Right kidney (tissue), 1 donor: ENCODE measurements at regions not wholly inside any gene's neighbourhood (a gene's known extent, or its start where the extent isn't known, plus 50 kb on each side); places are given as distances from the start of the nearest gene placed in this dataset.
"Not testable (repeated sequence)": the region's sequence is repeated elsewhere in the genome, so short reads cannot be mapped to it uniquely, and the experiment has no call there.

Source experiments
- DNase-seq: peaks from one replicate; pipeline ENCODE4 v3.0.0-alpha.2; 2016

- DNase-seq, result no peak
Observed at GRCh38 chr2:216984937-216985336, 125.1 kb upstream of the TNP1 start.

DNA sequence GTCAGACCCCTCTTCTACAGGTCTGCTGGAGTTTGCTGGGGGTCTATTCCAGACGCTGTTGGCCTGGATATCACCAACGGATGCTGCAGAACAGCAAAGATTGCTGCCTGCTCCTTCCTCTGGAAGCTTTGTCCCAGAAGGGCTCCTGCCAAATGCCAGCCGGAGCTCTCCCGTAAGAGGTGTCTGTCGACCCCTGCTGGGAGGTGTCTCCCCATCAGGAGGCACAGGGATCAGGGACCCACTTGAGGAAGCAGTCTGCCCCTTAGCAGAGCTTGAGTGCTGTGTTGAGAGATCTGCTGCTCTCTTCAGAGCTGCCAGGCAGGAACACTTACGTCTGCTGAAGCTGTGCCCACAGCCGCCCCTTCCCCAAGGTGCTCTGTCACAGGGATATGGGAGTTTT is 122.1 kb upstream of the TNP1 start:
- DNase-seq, result not testable (repeated sequence)

DNA sequence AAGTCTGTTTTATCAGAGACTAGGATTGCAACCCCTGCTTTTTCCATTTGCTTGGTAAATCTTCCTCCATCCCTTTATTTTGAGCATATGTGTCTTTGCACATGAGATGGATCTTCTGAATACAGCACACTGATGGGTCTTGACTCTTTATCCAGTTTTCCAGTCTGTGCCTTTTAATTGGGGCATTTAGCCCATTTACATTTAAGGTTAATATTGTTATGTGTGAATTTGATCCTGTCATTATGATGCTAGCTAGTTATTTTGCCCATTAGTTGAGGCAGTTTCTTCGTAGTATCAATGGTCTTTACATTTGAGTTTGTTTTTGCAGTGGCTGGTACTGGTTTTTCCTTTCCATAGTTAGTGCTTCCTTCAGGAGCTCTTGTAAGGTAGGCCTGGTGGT is 120.6 kb upstream of the TNP1 start:
- DNase-seq, result not testable (repeated sequence)

DNA sequence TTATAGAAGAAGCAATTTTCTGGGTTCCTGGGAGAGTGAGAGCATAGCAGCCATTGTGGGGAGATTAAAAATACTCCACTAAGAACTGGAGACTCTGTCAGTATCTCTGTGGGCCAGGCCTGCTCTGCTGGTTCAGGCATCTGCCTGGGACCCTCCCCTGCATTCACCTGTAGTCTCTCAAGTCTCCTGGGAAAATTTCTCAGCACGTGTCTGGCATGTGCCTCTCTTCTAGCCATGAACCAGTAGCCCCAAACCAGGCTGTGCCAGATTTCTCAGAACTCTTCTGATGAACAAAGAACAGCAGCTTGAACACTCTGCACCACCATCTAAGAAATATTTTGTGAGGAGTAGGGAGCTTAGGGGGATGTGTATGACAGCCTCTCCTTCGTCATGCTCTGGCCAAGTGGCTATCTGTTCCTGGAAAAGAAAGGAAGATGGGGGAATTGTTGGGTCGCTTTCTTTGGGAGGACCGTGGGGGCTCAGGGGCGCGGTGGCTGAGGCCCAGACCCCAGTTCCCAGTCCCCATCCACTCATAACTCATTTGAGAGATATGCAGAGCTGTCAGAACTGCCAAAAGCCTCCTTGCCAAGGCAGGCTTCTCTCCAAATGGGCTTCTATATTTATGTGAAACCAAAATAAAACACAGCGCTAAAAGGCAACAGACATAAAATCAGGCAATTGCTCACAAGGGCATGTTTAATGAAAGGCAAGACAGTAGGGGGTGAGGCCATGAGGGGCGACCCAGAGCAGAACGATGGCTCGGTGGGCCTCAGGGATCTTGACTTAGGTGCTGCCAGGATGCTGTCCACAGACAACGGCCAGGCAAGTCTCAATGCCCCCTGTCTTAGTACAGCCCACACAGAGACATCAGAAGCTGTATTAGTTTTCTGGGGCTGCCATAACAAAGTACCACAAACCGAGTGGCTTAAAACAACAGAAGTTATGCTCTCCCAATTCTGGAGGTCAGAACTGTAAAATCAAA is 114.7 kb upstream of the TNP1 start:
- DNase-seq, result no peak

DNA sequence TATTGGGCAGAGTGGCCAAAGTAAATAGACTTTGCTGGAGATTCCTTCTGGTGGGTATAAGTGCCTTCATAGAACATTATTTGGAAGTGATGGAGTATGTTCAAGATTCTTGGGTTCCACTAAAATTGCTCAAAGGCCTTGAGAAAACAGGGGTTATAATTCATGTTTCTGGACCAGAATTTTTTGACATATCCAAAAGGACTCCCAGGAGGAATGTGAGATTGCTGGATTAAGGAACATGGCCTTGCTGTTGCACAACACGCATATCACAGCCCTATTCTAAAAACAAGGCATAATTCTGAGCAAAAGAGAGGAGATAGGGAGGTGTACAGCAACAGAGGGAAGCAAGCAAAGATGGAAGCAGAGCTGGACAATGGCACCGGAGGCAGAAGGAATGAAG is 111.7 kb upstream of the TNP1 start:
- DNase-seq, result no peak

DNA sequence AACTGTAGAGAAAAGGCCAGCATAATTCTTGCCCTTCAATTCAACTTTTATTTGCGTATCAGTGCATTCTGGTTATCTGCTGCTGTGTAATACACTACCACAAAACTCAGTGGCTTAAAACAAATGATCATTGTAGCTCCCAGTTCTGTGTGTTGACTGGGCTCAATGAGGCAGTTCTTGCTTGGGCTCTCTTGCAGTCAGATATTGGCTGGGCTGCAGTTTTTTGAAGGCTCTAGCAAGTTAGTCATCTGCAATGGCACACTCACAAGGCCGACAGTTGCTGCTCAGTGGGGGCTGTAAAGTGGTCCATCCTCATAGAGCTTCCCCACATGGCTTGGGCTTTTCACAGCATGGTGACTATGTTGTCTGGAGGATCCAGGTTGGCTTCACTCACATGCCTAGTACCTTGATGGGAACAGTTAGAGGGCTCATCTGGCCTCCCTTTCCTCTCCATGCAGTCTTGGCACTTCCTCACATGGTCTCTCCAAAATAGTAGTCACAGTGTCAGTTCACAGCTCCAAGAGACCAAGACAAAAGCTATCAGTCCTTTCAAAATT is 110.6 kb upstream of the TNP1 start:
- DNase-seq, result no peak

DNA sequence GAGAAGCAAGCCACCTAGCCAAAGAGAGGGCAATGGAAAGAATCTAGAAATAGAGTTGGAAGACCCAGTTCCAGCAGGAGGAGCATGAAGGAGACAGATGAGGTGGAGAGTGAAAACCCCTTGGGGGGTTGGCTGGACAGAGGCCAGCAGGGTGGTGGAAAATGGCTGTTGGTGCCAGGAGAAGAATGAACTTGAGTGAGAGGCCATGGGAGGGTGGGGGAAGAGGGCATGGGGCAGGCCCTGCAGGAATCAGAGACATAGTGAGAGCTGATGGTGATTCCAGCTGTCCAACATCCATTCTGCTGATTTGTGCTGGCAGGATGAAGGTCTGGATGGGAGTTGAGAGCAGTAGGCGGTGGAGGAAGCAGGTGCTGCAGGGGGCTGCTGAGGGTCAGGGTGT is 108.0 kb upstream of the TNP1 start:
- no peak for DNase-seq

DNA sequence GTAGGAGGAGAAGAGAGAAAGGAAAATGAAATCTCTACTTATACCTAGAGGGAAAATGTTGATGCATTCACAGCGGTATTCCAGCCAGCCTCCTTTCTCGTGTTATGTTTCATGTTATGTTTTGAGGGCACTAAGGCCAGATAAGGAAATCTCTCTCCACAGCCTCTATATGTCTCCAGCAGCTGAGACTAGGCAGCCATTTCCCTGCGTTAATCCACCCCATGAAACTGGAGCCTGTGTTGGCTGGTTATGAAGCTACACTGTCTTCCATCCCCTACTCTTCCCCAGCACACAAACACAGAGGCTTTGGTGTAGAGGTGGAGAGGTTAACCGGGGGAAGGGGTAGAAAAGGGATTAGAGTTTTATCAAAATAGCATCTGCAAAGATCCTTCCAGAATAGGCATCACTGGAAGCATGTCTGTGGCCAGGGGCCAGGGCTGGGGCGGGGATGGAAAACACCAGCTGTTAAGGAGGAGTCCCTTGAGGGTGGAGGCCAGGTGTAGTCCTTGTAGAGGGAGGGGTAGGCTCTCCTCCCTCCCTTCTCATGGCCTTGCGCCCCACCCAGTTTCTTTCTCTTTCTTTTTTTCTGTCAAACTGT is 100.9 kb upstream of the TNP1 start:
- no peak for DNase-seq

GRCh38 chr2:216959433-216959832 is 99.6 kb upstream of the TNP1 start:
- no peak for DNase-seq

DNA sequence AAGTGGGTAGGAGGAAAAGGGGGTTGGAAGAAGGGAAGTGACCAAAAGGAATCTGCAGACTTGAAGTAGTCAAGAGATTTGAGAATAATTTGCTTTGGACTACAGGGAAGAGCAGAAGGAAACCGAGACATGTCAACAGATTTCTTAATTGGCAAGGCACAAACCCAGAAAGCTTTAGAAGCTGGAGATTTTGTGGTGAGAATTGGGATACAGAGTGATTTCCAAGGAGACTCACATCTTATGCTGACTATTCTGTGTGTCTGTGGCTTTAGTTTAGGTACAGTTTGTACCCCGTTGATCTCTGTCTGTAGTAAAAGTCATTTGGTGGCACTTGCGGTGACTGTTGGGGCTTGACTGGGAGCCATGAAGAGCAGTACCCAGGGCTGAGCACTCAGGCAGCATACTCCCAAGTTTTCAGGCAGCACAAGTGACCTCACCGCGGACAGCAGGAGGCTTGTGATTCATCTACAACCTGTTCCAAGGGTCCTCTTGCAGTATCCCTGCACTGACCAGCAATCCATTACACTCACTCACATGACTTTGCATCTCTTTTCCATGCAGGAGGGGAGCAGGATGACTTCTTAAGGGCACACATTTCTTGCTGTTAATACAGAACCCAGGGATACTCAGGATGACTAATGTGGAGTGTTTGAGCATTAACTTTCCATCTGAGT is 97.1 kb upstream of the TNP1 start:
- no peak for DNase-seq

- DNase-seq, result no peak
Observed at GRCh38 chr2:216951171-216951570, 91.3 kb upstream of the TNP1 start.

DNA sequence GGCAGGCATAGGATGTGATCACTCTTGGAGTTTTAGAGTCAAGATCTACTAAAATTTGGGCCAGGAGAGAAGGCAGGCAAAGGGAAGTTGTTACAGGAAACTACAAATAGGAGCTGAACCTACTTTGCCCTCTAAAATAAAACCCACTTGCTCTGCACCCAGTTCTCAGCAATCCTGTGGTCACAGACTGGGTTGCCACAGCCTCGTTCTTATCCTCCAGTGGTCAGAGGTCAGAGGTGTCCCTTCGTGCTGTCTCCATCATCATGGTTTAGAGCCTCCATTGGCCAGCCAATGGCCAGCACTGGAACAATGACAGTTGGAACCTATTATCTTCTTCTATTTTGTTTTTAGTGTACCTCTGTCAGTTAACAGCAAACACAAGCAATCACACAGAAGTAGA is 90.7 kb upstream of the TNP1 start:
- no peak for DNase-seq

- no peak for DNase-seq
Observed at GRCh38 chr2:216949700-216950413, 90.0 kb upstream of the TNP1 start.

GRCh38 chr2:216947055-216947454 is 87.2 kb upstream of the TNP1 start:
- no peak for DNase-seq

GRCh38 chr2:216944733-216945132 is 84.9 kb upstream of the TNP1 start:
- no peak for DNase-seq

- no peak for DNase-seq
Observed at GRCh38 chr2:216943109-216943508, 83.2 kb upstream of the TNP1 start.

GRCh38 chr2:216942465-216942864 is 82.6 kb upstream of the TNP1 start:
- no peak for DNase-seq

DNA sequence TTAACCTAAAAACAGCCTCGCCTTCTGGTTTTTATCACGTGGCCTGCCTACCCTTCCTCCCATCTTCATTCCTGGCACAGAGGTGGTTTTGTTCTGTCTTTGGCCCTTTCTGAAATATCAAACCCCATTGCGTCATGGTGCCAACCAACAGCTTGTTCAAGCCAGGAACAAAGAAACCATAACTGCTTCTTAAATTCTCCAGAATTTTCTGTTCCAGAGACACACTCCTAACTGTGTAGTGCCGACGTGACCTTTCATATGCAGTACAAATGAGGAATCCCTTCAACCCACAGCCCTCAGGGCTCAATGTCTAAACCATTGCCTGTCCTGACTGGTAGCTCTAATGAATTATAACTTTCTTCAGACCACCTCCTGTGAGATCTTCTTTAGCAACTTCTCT is 82.2 kb upstream of the TNP1 start:
- no peak for DNase-seq

DNA sequence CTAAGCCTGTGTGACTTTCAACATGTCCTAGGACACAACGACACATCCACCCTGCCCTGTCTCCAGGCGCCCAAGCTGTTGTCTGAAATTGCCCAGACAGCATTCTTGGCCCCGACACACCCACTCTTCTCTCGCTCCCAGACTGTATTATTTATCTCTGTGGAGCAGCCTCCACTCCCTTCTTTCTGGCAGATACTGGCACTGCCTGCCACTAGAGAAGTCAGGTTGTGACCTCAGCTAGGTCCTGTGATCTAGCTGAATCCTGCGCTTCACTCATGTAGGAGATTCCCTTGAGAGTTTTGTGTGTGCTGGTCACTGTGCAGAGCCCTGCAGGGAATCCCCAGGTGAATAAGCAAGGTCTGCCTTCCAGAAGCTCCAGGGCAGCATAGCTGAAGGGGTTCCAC is 77.1 kb upstream of the TNP1 start:
- DNase-seq, result no peak

GRCh38 chr2:216934623-216935022 is 74.8 kb upstream of the TNP1 start:
- DNase-seq, result no peak

DNA sequence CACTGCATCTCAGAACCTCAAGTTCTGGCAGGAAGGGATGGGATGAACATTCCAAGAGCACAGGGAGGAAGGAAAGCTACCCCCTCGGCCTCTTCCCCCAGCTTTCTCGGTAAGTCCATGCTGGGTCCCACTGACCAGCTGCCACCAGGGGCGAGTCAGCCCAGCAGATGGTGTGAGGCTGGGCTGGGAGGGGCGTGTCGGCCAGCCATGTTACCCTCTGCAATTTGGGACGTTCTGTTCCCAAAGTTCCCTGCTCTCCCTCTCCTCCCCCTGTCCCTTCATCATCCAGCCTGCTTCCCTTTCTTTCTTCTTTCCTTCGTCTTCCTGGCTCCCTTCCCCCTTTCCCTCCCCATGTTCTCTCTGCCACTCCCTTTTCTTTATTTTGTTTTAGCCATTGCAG is 74.3 kb upstream of the TNP1 start:
- no peak for DNase-seq

- no peak for DNase-seq
Observed at GRCh38 chr2:216932863-216933548, 73.1 kb upstream of the TNP1 start.
